Endothelial cell of umbilical vein (primary cell): ENCODE measurements at regions not wholly inside any gene's neighbourhood (a gene's known extent, or its start where the extent isn't known, plus 50 kb on each side); places are given as distances from the start of the nearest gene placed in this dataset.

Experiments used
- BruUV-seq: library from RNA; stranded (reverse); fragments of 400-500 nt; replicated peaks from 2 replicates; lab custom pipeline; 2021; lab: Mats Ljungman, UMichigan
- CTCF ChIA-PET: fragments of 300-600, 350-600 bp; sonication (Branson Sonifier 250); formaldehyde crosslinking; loops from one replicate; lab custom pipeline; 2021; ENCODE audit warnings: antibody characterized with exemption, inconsistent platforms; lab: Charles Lee
- POLR2A ChIA-PET: fragments of 300-600, 350-600 bp; sonication (Branson Sonifier 250); formaldehyde crosslinking; loops from one replicate; lab custom pipeline; 2021; ENCODE audit warnings: antibody characterized with exemption, inconsistent platforms; lab: Charles Lee
- DNase-seq: peaks from one replicate; pipeline ENCODE4 v3.0.0-alpha.2; 2011; ENCODE audit warnings: low read depth, low spot score
- FAIRE-seq: peaks from 2 replicates; lab custom pipeline; 2011; peaks lifted over from hg19 to GRCh38; lab: Jason Lieb, UNC
- H2AFZ ChIP-seq: 2 replicates; pipeline ENCODE4 v1.6.0; 2012; ENCODE audit warnings: low read depth, low read length, control low read depth, inconsistent platforms
- H3K27ac ChIP-seq: 2 replicates; pipeline ENCODE4 v1.5.1; 2011; ENCODE audit warnings: low read depth, mild to moderate bottlenecking, control low read depth, low read length, moderate library complexity; ENCODE audit not compliant: insufficient read depth
- H3K27me3 ChIP-seq, 2 experiments: 2 replicates each; pipeline versions ENCODE4 v1.6.0 to v1.6.1; 2011; ENCODE audit warnings: low read length in 2 of 2, mixed read lengths in 1 of 2; ENCODE audit not compliant: control insufficient read depth in 2 of 2, insufficient read depth in 2 of 2
- H3K36me3 ChIP-seq, 2 experiments: 2 replicates in 1 of 2; 3 replicates in 1 of 2; pipeline ENCODE4 v1.5.1; 2011; ENCODE audit warnings: low read length in 2 of 2, mild to moderate bottlenecking in 1 of 2, moderate library complexity in 1 of 2; ENCODE audit not compliant: control insufficient read depth in 2 of 2, insufficient read depth in 2 of 2; ENCODE audit errors: extremely low read depth in 1 of 2
- H3K4me1 ChIP-seq: 3 replicates; pipeline ENCODE4 v1.5.1; 2011; ENCODE audit warnings: mild to moderate bottlenecking, low read length; ENCODE audit not compliant: control insufficient read depth, insufficient read depth; ENCODE audit errors: extremely low read depth
- H3K4me2 ChIP-seq: 2 replicates; pipeline ENCODE4 v1.6.1; 2011; ENCODE audit warnings: low read length, control low read depth, mixed read lengths; ENCODE audit not compliant: insufficient read depth
- H3K4me3 ChIP-seq, 3 experiments: fragments of 200-600 bp in 1 of 3; sonication (generic), shearing (Covaris generic) in 1 of 3; replicated peaks in 1 of 3; 2 replicates each; pipeline ENCODE4 v1.5.1; 2011 to 2016; ENCODE audit warnings: control low read depth in 3 of 3, low read length in 3 of 3, mild to moderate bottlenecking in 2 of 3, inconsistent platforms in 1 of 3, low read depth in 1 of 3, moderate library complexity in 1 of 3; ENCODE audit not compliant: insufficient read depth in 1 of 3
- H3K79me2 ChIP-seq: 2 replicates; pipeline ENCODE4 v1.6.0; 2012; ENCODE audit warnings: low read length, inconsistent platforms; ENCODE audit not compliant: control insufficient read depth, insufficient read depth
- H3K9ac ChIP-seq: replicated peaks from 2 replicates; pipeline ENCODE3; 2011; ENCODE audit warnings: low read length, control low read depth; ENCODE audit not compliant: insufficient read depth; ENCODE audit errors: extremely low read depth
- H3K9me1 ChIP-seq: replicated peaks from 3 replicates; pipeline ENCODE4 v1.6.0; 2011; ENCODE audit warnings: mild to moderate bottlenecking, low read length; ENCODE audit not compliant: control insufficient read depth, insufficient read depth; ENCODE audit errors: extremely low read depth
- H3K9me3 ChIP-seq: replicated peaks from 2 replicates; pipeline ENCODE4 v1.5.1; 2012; ENCODE audit warnings: low read length, inconsistent platforms; ENCODE audit not compliant: control insufficient read depth, insufficient read depth
- H4K20me1 ChIP-seq: replicated peaks from 2 replicates; pipeline ENCODE3; 2011; ENCODE audit warnings: mild to moderate bottlenecking, low read length; ENCODE audit not compliant: control insufficient read depth, insufficient read depth; ENCODE audit errors: extremely low read depth
- EZH2 ChIP-seq: IDR thresholded peaks from 2 replicates; pipeline ENCODE4 v1.6.1; 2012; ENCODE audit warnings: borderline replicate concordance, low read depth, mild to moderate bottlenecking, moderate library complexity, low read length, inconsistent platforms; ENCODE audit not compliant: severe bottlenecking
- FOS ChIP-seq: IDR thresholded peaks from 2 replicates; pipeline ENCODE4 v1.6.1; 2011; ENCODE audit warnings: mild to moderate bottlenecking, low read length, moderate library complexity, borderline replicate concordance; ENCODE audit not compliant: insufficient read depth
- GATA2 ChIP-seq: IDR thresholded peaks from 2 replicates; pipeline ENCODE4 v1.7.0; 2011; ENCODE audit warnings: low read depth, mild to moderate bottlenecking, moderate library complexity, mixed read lengths, low read length; ENCODE audit not compliant: insufficient read length, insufficient read depth
- JUN ChIP-seq: IDR thresholded peaks from 2 replicates; pipeline ENCODE4 v1.6.1; 2011; ENCODE audit warnings: borderline replicate concordance, low read depth; ENCODE audit not compliant: insufficient read length, insufficient read depth
- MYC ChIP-seq: IDR thresholded peaks from one replicate; pipeline ENCODE4 v1.6.1; 2011; ENCODE audit warnings: mild to moderate bottlenecking, low read depth, low read length
- POLR2A ChIP-seq: IDR thresholded peaks from 2 replicates; pipeline ENCODE4 v1.6.1; 2012; ENCODE audit warnings: low read depth, mild to moderate bottlenecking, control low read depth, low read length
- dilution Hi-C: fragments of 300-500 bp; cut with MboI; formaldehyde crosslinking; loops from one replicate; pipeline ENCODE4 v1.15.0; 2019; ENCODE audit warnings: low sequenced_read_pairs; ENCODE audit not compliant: extremely low pct_ligation_motif_present
- intact Hi-C: fragments of 100-400 bp; cut with micrococcal nuclease; formaldehyde crosslinking; loops from one replicate; pipeline ENCODE4 v1.10.0; 2022

GRCh38 chrX:128927363-128927762 lies 595.9 kb downstream of the SMARCA1 start:
- no peak overlapping the region for H3K4me3 ChIP-seq

GRCh38 chrX:128906753-128907152 lies 616.5 kb downstream of the SMARCA1 start:
- Histone ChIP-seq H3K4me2 (no peak overlapping the region), H3K9me3 (no peaks in the 10 kb centered on the region), H3K9ac (no peak overlapping the region), H3K79me2 (no peaks in the 10 kb centered on the region), H3K27me3 (no peaks in the 10 kb centered on the region), H3K9me1 (no peaks in the 10 kb centered on the region), H3K36me3 (no peaks in the 10 kb centered on the region), H3K27ac (no peak overlapping the region), H3K4me3 (no peak overlapping the region), H2AFZ (no peak overlapping the region), H4K20me1 (no peaks in the 10 kb centered on the region), H3K4me1 (no peaks in the 10 kb centered on the region)
- dilution Hi-C loops (no loop called here), intact Hi-C loops (no loop called here)
- ChIA-PET POLR2A (no interaction called here), CTCF (no interaction called here)
- DNase-seq (no peak), FAIRE-seq (no peak)
- TF ChIP-seq FOS = no peak
- TF ChIP-seq EZH2 = no peak
- no peak for TF ChIP-seq MYC
- TF ChIP-seq JUN = no peak
- TF ChIP-seq GATA2 = no peak
- no peak for TF ChIP-seq POLR2A
- BruUV-seq = no TSS peak

More at GRCh38 chrX:128927363-128927762, 595.9 kb downstream of the SMARCA1 start:
- ChIA-PET CTCF (no interaction called here), POLR2A (no interaction called here)
- FAIRE-seq (no peak), DNase-seq (no peak)
- no peak overlapping the region for H2AFZ ChIP-seq
- no peak overlapping the region for H3K4me2 ChIP-seq
- no peaks in the 10 kb centered on the region for H3K36me3 ChIP-seq
- no peak overlapping the region for H3K27ac ChIP-seq
- no peaks in the 10 kb centered on the region for H3K4me1 ChIP-seq
- TF ChIP-seq MYC (no peak), POLR2A (no peak), EZH2 (no peak), FOS (no peak)
- intact Hi-C loops = no loop called here
- dilution Hi-C loops = no loop called here
- H3K9me3 ChIP-seq = no peaks in the 10 kb centered on the region
- H3K79me2 ChIP-seq = no peaks in the 10 kb centered on the region
- BruUV-seq = no TSS peak
- no peak overlapping the region for H3K9ac ChIP-seq
- H4K20me1 ChIP-seq = no peaks in the 10 kb centered on the region
- H3K27me3 ChIP-seq = no peaks in the 10 kb centered on the region
- no peaks in the 10 kb centered on the region for H3K9me1 ChIP-seq
